Activated CD4-positive, alpha-beta T cell treated with anti-CD3 and anti-CD28 coated beads, Interleukin-2, amount 10 ng/mL, durations not matched to agents 24 days and 14 days (primary cell): ENCODE measurements at regions not wholly inside any gene's neighbourhood (a gene's known extent, or its start where the extent isn't known, plus 50 kb on each side); places are given as distances from the start of the nearest gene placed in this dataset.

ENCODE experiments used
- DNase-seq: peaks from one replicate; pipeline ENCODE4 v3.0.0; 2022
- H3K27ac Mint-ChIP-seq: one replicate; pipeline ENCODE4 v1.8.0; 2022; ENCODE audit warnings: mild to moderate bottlenecking, mixed read lengths
- H3K27me3 Mint-ChIP-seq: one replicate; pipeline ENCODE4 v1.8.0; 2022; ENCODE audit warnings: mixed read lengths
- H3K36me3 Mint-ChIP-seq: one replicate; pipeline ENCODE4 v1.8.0; 2022; ENCODE audit warnings: low read depth, mild to moderate bottlenecking, mixed read lengths
- H3K4me1 Mint-ChIP-seq: one replicate; pipeline ENCODE4 v1.8.0; 2021; ENCODE audit warnings: mixed read lengths
- H3K4me3 Mint-ChIP-seq: one replicate; pipeline ENCODE4 v1.8.0; 2022; ENCODE audit warnings: mild to moderate bottlenecking, moderate library complexity, mixed read lengths
- H3K9me3 Mint-ChIP-seq: one replicate; pipeline ENCODE4 v1.8.0; 2021; ENCODE audit warnings: mixed read lengths
- intact Hi-C: fragments of 100-400 bp; cut with micrococcal nuclease; formaldehyde crosslinking; loops from one replicate; pipeline ENCODE4 v1.15.1; 2023

DNA sequence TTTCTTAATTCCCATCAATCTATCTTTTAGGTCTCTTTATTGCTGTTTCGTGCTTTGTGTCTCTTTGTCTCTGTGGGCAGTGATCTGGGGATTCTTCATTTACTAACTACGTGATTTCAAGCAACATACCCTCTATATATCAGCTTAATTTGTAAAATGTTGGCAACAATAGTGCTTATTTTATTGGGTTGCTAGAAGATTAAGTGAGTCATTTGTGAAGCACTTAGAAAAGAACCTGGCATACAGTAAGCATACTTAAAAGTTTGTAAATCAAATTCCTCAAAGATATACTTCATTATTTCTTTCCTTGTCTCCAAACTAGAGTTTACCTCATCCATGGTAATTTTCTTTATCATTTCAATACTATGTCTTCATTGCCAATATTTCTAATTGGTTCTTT lies 669.7 kb downstream of the MAT2B start:
- DNase-seq = no peak
- H3K4me1 Mint-ChIP-seq = no peaks in the 10 kb centered on the region
- intact Hi-C loops = no loop called here
- no peak overlapping the region for H3K27ac Mint-ChIP-seq
- no peaks in the 10 kb centered on the region for H3K9me3 Mint-ChIP-seq
- no peak overlapping the region for H3K4me3 Mint-ChIP-seq
- no peaks in the 10 kb centered on the region for H3K36me3 Mint-ChIP-seq
- H3K27me3 Mint-ChIP-seq = no peaks in the 10 kb centered on the region

DNA sequence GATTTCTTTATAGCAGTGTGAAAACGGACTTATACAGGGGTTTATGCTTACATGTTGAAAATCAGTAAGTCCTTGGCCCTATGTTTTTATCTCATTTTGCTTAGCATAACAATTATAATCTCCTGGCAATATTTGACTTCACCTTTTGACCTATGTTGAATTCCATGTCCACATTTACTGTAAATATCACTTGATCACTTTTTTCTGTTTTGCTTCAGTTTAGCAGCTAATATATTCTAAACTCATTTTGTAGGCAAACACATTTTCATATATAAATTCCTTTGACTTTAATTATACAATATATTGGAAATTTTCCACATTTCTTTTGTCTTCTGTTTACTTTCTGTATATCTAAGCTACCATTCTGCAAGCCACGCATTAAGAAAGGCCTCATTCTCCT lies 674.0 kb downstream of the MAT2B start:
- no peak overlapping the region for H3K27ac Mint-ChIP-seq
- H3K4me1 Mint-ChIP-seq = no peaks in the 10 kb centered on the region
- H3K9me3 Mint-ChIP-seq = no peaks in the 10 kb centered on the region
- intact Hi-C loops = no loop called here
- no peak for DNase-seq
- no peaks in the 10 kb centered on the region for H3K36me3 Mint-ChIP-seq
- H3K4me3 Mint-ChIP-seq = no peak overlapping the region
- no peaks in the 10 kb centered on the region for H3K27me3 Mint-ChIP-seq

DNA sequence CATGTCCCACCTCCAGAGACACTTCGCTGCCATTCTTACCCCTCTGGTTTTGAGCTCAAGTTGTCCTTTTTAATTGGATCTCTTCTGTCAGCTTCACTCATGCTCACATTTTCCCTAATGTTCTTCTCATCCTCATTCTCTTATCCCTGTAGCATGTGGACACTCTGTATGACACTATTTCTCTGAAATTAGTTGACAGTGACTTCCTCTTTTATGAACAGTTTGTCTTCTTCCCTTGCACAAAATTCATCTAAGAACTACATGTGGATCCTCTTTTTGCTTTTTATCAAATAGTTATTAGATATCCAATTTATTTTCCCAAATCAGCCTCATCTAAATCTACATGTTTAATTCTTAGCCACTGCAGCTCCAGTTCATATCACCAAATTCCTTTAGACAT lies 676.2 kb downstream of the MAT2B start:
- DNase-seq = no peak
- H3K9me3 Mint-ChIP-seq = no peaks in the 10 kb centered on the region
- H3K4me3 Mint-ChIP-seq = no peak overlapping the region
- H3K36me3 Mint-ChIP-seq = no peaks in the 10 kb centered on the region
- no peak overlapping the region for H3K27ac Mint-ChIP-seq
- intact Hi-C loops = no loop called here
- H3K4me1 Mint-ChIP-seq = no peaks in the 10 kb centered on the region
- no peaks in the 10 kb centered on the region for H3K27me3 Mint-ChIP-seq

DNA sequence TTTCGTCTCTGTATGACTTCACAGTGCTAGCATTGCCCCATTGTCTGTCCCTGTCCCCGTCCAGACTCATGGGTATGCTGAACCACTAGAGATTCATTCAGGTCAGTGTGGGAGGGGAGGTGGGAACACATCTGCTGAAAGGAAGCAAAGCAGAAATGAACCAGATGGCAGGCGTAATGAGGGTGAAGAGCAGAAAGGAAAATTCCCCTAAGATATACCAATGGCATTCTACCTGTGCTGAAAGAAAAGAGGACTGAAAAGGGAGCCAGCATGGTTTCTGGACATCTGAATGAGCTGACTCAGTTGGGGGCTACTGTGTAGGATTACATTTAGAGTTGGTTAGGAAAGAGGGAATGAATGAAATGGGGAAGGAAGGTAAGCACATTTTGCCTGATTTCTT lies 678.7 kb downstream of the MAT2B start:
- intact Hi-C loops = no loop called here
- Mint-ChIP-seq H3K4me3 (no peak overlapping the region), H3K36me3 (no peaks in the 10 kb centered on the region), H3K27ac (no peak overlapping the region), H3K9me3 (no peaks in the 10 kb centered on the region), H3K27me3 (no peaks in the 10 kb centered on the region), H3K4me1 (no peaks in the 10 kb centered on the region)
- DNase-seq = no peak

DNA sequence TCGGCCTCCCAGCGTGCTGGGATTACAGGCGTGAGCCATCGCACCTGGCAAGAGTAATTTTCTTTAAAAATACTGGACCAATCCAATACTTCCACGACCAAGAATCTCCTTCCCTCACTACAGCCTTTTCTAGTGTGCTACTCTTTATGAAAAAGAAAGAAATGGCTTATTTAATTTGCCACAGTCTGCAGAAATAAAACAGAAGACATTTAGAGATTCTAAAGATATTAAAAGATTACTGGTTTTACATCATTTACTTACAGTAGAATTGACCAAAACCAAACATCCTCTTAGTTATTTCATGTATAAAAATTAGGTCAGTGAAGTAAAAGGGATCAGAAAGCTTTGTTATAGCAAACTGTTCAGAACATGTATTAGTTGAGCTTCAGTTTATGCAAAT lies 679.6 kb downstream of the MAT2B start:
- Mint-ChIP-seq H3K36me3 (no peaks in the 10 kb centered on the region), H3K27me3 (no peaks in the 10 kb centered on the region), H3K4me1 (no peaks in the 10 kb centered on the region), H3K27ac (no peak overlapping the region), H3K4me3 (no peak overlapping the region), H3K9me3 (no peaks in the 10 kb centered on the region)
- intact Hi-C loops = no loop called here
- DNase-seq = no peak

DNA sequence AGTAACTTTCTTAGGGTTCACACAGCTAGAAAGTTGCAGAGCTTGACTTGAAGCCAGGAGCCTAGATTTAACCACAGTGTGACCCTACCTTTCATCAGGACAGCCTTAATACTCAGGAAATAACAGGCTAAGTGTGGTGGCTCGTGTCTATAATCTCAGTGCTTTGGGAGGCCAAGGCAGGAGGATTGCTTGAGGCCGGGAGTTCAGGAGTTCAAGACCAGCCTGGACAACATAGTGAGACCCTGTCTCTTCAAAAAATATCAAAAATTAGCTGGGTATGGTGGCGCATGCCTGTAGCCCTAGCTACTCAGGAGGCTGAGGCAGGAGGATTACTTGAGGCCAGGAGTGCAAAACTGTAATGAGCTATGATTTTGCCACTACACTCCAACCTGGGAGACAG lies 681.1 kb downstream of the MAT2B start:
- H3K9me3 Mint-ChIP-seq = no peaks in the 10 kb centered on the region
- no peak overlapping the region for H3K27ac Mint-ChIP-seq
- intact Hi-C loops = no loop called here
- no peak for DNase-seq
- H3K36me3 Mint-ChIP-seq = no peaks in the 10 kb centered on the region
- no peaks in the 10 kb centered on the region for H3K27me3 Mint-ChIP-seq
- no peak overlapping the region for H3K4me3 Mint-ChIP-seq
- no peaks in the 10 kb centered on the region for H3K4me1 Mint-ChIP-seq

DNA sequence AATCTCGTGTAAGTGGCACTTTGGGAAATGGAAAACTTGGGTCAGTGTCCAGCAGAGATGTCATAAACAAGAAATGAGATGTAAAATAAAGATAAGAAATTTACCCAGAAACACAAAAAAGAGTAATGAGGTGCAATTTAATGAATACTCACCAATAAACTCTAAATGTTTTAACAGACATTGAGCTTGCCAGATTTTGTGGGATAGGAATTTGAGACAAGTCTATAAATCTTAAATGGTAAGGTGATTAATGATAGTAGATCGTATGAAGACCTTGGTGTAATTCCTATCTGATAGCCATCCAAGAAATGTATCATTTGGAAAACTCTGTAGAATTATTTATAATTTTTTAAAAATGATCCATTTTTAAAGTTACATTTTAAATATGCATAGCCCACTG lies 682.4 kb downstream of the MAT2B start:
- H3K4me3 Mint-ChIP-seq = no peak overlapping the region
- no peaks in the 10 kb centered on the region for H3K4me1 Mint-ChIP-seq
- H3K27me3 Mint-ChIP-seq = no peaks in the 10 kb centered on the region
- no peaks in the 10 kb centered on the region for H3K9me3 Mint-ChIP-seq
- H3K36me3 Mint-ChIP-seq = no peaks in the 10 kb centered on the region
- intact Hi-C loops = no loop called here
- no peak overlapping the region for H3K27ac Mint-ChIP-seq
- DNase-seq = no peak

DNA sequence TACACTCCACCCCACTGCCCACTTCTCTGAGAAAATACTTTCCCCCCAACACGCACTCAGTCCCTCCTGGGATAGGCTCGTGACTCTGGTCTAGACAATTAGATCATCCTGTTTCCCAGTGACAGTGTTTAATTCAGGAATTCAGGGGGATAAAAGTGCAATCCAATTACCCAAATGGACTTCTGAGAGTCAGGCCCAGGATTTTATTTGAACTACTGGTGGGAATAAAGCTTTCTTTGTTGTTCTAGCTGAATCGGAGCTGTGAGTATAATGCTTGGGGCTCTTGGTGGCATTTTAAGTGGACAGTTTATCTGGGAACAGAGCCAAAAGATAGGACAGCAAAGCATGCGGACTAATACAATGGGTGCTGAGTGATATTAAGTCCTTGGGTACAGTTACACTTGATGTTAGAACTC lies 683.3 kb downstream of the MAT2B start:
- Mint-ChIP-seq H3K9me3 (no peaks in the 10 kb centered on the region), H3K27ac (no peak overlapping the region), H3K27me3 (no peaks in the 10 kb centered on the region), H3K36me3 (no peaks in the 10 kb centered on the region), H3K4me3 (no peak overlapping the region), H3K4me1 (no peaks in the 10 kb centered on the region)
- DNase-seq = no peak
- intact Hi-C loops = no loop called here

DNA sequence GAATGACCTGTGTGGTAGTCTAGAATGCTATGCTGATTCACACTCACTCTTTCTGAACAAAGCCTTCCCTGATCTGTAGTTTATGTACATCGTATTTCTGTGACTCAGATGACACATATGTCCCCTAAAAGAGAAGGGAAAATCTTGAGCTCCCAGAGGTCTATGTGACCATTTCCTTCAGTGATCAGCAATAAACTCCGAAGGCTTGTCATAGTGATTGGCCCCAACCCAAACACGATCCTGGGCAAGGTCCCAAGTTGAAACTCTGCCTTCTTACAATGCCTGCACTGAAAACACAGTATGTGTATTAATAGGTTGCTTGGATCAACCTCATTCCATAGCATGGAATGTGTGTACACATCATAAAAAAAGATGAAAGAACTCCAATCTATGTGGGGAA lies 685.8 kb downstream of the MAT2B start:
- no peak for DNase-seq
- H3K36me3 Mint-ChIP-seq = no peaks in the 10 kb centered on the region
- no peaks in the 10 kb centered on the region for H3K9me3 Mint-ChIP-seq
- H3K4me3 Mint-ChIP-seq = no peak overlapping the region
- no peak overlapping the region for H3K27ac Mint-ChIP-seq
- H3K27me3 Mint-ChIP-seq = no peaks in the 10 kb centered on the region
- no peaks in the 10 kb centered on the region for H3K4me1 Mint-ChIP-seq
- intact Hi-C loops = no loop called here

DNA sequence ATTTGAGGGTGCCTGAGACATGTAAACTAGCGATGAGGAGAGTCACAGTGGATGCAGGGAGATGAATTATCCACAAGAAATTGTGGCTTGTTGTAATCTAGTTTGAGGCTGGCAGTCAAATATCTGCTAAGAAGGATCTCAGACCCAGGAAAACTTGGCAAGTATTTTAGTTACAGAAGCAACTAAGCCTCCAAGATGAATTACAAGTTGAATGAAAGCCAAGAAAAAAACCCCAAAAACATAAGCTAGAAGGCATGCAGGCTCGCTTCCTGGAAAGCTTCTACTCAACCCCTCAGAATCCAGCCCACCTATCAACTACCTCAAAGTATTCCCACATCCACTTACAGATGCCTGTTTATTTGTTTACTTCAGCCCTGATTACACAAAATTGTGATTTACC lies 696.9 kb downstream of the MAT2B start:
- intact Hi-C loops = no loop called here
- Mint-ChIP-seq H3K27me3 (no peaks in the 10 kb centered on the region), H3K4me1 (no peaks in the 10 kb centered on the region), H3K36me3 (no peaks in the 10 kb centered on the region), H3K9me3 (no peaks in the 10 kb centered on the region), H3K4me3 (no peak overlapping the region), H3K27ac (no peak overlapping the region)
- no peak for DNase-seq

DNA sequence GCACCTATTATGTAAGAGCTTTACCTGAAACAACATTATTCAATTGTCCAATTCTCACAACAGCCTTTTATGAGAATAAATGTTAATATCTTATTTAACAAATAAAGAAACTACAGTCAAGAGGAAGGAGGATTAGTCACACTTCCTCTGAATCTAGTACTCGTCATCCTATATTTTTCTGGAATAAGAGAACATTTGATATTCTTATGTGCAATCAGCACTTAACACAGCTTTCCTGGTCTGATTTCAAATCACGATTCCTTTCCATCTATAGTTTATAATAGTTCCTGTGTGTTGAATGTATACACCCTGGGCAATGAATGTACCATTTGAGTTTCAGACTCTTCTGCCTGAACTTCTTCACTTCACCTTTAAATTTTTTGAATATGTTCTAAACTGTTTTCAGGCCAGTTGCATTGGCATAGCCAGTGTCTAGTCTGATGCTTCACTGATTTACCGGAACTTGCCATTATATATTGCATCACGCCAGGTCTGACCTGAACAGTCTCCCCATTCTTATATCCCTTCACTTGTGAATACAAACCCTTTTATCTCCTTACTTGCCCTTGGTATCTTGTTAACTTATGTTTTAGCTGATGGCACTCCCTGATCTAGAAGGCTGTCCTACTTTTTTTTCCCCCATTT lies 698.3 kb downstream of the MAT2B start:
- Mint-ChIP-seq H3K36me3 (no peaks in the 10 kb centered on the region), H3K27me3 (no peaks in the 10 kb centered on the region), H3K4me1 (no peaks in the 10 kb centered on the region), H3K27ac (no peak overlapping the region), H3K9me3 (no peaks in the 10 kb centered on the region), H3K4me3 (no peak overlapping the region)
- intact Hi-C loops = no loop called here
- DNase-seq = no peak

DNA sequence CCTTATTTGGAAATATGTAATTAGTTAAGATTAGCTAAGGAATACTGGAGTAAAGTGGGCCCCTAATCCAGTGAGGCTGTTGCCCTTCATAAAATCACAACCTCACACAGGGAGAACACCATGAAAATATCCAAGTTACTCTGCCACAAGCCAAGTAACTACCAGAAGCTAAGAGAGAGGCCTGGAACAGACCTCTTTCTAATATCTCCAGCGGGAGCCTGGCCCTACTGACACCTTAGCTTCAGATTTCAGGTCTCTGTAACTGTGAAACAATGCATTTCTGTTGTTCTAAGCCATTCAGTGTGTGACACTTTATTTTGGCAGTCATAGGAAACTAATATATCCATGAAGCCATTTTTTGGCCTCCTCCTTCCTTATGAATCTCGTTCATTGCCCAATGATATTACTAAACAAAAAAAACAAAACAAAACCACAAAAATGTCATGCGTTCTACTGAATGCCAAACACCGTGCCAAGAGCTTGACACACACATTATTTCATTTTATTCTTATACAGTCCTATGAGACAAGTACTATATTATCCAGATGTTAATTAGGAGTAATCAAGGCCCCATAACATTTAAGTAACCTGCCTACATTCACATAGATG lies 699.0 kb downstream of the MAT2B start:
- intact Hi-C loops = no loop called here
- Mint-ChIP-seq H3K4me1 (no peaks in the 10 kb centered on the region), H3K9me3 (no peaks in the 10 kb centered on the region), H3K4me3 (no peak overlapping the region), H3K27ac (no peak overlapping the region), H3K36me3 (no peaks in the 10 kb centered on the region), H3K27me3 (no peaks in the 10 kb centered on the region)
- DNase-seq = no peak

DNA sequence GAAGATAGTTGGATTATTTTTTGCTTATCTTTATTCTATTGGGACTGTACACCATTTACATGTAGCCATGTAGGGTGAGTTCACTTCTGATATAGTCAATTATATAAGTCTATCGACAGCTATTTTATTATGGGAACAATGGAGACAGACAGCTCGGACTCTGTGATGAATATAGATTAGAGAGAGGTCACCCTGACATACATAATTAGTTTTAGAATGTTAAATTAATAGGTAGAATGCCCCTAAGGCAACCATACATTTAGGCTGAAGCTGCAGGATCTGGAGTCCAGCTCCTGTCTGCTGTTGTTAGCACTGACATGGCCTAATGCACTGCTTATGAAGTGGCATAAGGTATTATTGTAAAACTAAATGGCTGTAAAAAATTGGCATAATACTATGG lies 700.8 kb downstream of the MAT2B start:
- no peaks in the 10 kb centered on the region for H3K4me1 Mint-ChIP-seq
- intact Hi-C loops = no loop called here
- no peak overlapping the region for H3K4me3 Mint-ChIP-seq
- no peaks in the 10 kb centered on the region for H3K9me3 Mint-ChIP-seq
- DNase-seq = no peak
- no peak overlapping the region for H3K27ac Mint-ChIP-seq
- no peaks in the 10 kb centered on the region for H3K36me3 Mint-ChIP-seq
- no peaks in the 10 kb centered on the region for H3K27me3 Mint-ChIP-seq

DNA sequence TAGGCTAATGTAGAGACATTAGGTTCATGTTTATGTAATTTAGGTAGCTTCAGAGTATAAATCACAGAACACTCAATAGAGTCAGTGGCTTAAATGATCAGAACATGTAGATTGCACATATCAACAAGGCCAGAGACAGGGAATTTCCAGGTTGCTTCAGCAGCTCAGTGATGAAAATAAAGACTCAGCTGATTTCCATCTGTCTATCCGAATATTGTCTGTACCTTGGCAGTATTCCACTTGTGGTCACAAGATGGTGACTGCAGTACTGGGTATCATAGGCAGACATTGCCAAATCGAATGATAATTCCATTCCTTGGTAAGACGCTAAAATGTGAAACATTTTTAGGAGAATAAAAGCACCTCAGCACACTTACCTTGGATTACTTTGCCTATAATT lies 702.2 kb downstream of the MAT2B start:
- intact Hi-C loops = no loop called here
- Mint-ChIP-seq H3K4me3 (no peak overlapping the region), H3K27me3 (no peaks in the 10 kb centered on the region), H3K9me3 (no peaks in the 10 kb centered on the region), H3K4me1 (no peaks in the 10 kb centered on the region), H3K27ac (no peak overlapping the region), H3K36me3 (no peaks in the 10 kb centered on the region)
- no peak for DNase-seq

DNA sequence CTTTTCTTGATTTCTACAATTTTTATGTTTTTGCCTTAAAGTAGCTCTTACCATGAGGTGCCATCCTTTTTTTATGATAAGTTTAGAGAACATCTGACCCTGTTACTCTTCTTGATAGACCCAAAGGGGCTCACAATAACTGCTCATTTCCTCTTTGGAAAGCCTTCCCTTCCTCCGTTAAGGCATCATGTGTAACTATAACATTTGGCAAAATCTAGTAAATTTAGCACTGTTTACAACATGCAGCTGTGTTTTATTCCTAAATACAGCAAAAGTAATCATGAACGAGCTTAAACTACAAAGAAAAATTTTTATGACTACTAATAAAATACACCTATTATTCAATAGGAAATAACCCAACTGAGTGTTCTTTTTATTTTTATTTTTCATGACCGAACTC lies 705.1 kb downstream of the MAT2B start:
- no peak overlapping the region for H3K27ac Mint-ChIP-seq
- H3K4me3 Mint-ChIP-seq = no peak overlapping the region
- no peaks in the 10 kb centered on the region for H3K9me3 Mint-ChIP-seq

More for the DNA sequence above, 705.1 kb downstream of the MAT2B start:
- DNase-seq = no peak
- no peaks in the 10 kb centered on the region for H3K27me3 Mint-ChIP-seq
- H3K4me1 Mint-ChIP-seq = no peaks in the 10 kb centered on the region
- intact Hi-C loops = no loop called here
- H3K36me3 Mint-ChIP-seq = no peaks in the 10 kb centered on the region
